ENCODE measurements at regions not wholly inside any gene's neighbourhood (a gene's known extent, or its start where the extent isn't known, plus 50 kb on each side); places are given as distances from the start of the nearest gene placed in this dataset.
A peak's percentile ranks its signal among the peaks of the same experiment; 100 is the strongest.

GRCh38 chr6:132973514-132973993, 159.2 kb downstream of the RPS12 start:
- DNase-seq (ENCODE audit: low read depth) = no peak

- DNase-seq (ENCODE audit: low read depth) = no peak
Measured at GRCh38 chr6:132974122-132974521, 159.8 kb downstream of the RPS12 start.

GRCh38 chr6:132977413-132977812, 163.0 kb downstream of the RPS12 start:
- no peak for DNase-seq (ENCODE audit: low read depth)

- no peak for DNase-seq (ENCODE audit: low read depth)
Measured at GRCh38 chr6:132978685-132979084, 164.3 kb downstream of the RPS12 start.

- DNase-seq (ENCODE audit: low read depth) = no peak
Measured at GRCh38 chr6:132993738-132994137, 179.4 kb downstream of the RPS12 start.

- DNase-seq (ENCODE audit: low read depth) = no peak
Measured at GRCh38 chr6:132995009-132995408, 180.6 kb downstream of the RPS12 start.

GRCh38 chr6:132995432-132995831, 181.1 kb downstream of the RPS12 start:
- peak; percentile 7 for DNase-seq (ENCODE audit: low read depth)

GRCh38 chr6:132998418-132998817, 184.0 kb downstream of the RPS12 start:
- no peak for DNase-seq (ENCODE audit: low read depth)

GRCh38 chr6:133001040-133001565, 186.7 kb downstream of the RPS12 start:
- no peak for DNase-seq (ENCODE audit: low read depth)

- no peak for DNase-seq (ENCODE audit: low read depth)
Measured at GRCh38 chr6:133004304-133004884, 190.0 kb downstream of the RPS12 start.

- no peak for DNase-seq (ENCODE audit: low read depth)
Measured at GRCh38 chr6:133012774-133013173, 198.4 kb downstream of the RPS12 start.

GRCh38 chr6:133016631-133017030, 202.3 kb downstream of the RPS12 start:
- DNase-seq (ENCODE audit: low read depth) = no peak

- peak; percentile 53 for DNase-seq (ENCODE audit: low read depth)
Measured at GRCh38 chr6:133017581-133017980, 203.2 kb downstream of the RPS12 start.

- no peak for DNase-seq (ENCODE audit: low read depth)
Measured at GRCh38 chr6:133026705-133027104, 212.3 kb downstream of the RPS12 start.

- no peak for DNase-seq (ENCODE audit: low read depth)
Measured at GRCh38 chr6:133033263-133033662, 207.9 kb upstream of the EYA4 start.

GRCh38 chr6:133034509-133035206, 206.5 kb upstream of the EYA4 start:
- no peak for DNase-seq (ENCODE audit: low read depth)

- DNase-seq (ENCODE audit: low read depth) = peak; percentile 22
Measured at GRCh38 chr6:133040094-133040802, 200.9 kb upstream of the EYA4 start.

- DNase-seq (ENCODE audit: low read depth) = no peak
Measured at GRCh38 chr6:133040803-133041419, 200.2 kb upstream of the EYA4 start.

GRCh38 chr6:133042550-133043120, 198.5 kb upstream of the EYA4 start:
- DNase-seq (ENCODE audit: low read depth) = no peak

- no peak for DNase-seq (ENCODE audit: low read depth)
Measured at GRCh38 chr6:133046576-133046975, 194.6 kb upstream of the EYA4 start.

- no peak for DNase-seq (ENCODE audit: low read depth)
Measured at GRCh38 chr6:133047065-133047665, 194.0 kb upstream of the EYA4 start.
